ENCODE measurements at regions not wholly inside any gene's neighbourhood (a gene's known extent, or its start where the extent isn't known, plus 50 kb on each side); places are given as distances from the start of the nearest gene placed in this dataset.
"Not testable (repeated sequence)": the region's sequence is repeated elsewhere in the genome, so short reads cannot be mapped to it uniquely, and the experiment has no call there.

- not testable (repeated sequence) for DNase-seq
These were observed 731.6 kb upstream of the AUTS2 start for GRCh38 chr7:68866721-68867120.

- no peak for DNase-seq
These were observed 729.3 kb upstream of the AUTS2 start for GRCh38 chr7:68868978-68869377.

GRCh38 chr7:68873616-68874015, 724.7 kb upstream of the AUTS2 start:
- DNase-seq: no peak

DNA sequence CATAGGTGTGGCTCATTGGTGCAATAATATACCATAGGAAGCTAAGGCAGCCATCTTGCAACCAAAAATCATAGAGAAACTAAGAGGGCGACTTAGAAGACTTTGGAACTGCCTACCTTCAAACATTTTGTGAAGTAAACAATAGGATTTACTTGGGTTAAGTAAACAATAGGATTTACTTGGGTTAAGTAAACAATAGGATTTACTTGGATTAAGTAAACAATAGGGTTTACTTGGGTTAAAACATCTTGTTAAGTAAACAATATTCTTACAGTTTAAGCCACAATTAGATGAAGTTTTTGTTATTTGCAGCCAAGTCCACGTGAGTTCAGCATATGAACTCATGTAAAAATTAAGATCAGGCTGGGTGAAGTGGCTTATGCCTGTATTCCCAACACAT, 722.4 kb upstream of the AUTS2 start:
- DNase-seq: no peak

DNA sequence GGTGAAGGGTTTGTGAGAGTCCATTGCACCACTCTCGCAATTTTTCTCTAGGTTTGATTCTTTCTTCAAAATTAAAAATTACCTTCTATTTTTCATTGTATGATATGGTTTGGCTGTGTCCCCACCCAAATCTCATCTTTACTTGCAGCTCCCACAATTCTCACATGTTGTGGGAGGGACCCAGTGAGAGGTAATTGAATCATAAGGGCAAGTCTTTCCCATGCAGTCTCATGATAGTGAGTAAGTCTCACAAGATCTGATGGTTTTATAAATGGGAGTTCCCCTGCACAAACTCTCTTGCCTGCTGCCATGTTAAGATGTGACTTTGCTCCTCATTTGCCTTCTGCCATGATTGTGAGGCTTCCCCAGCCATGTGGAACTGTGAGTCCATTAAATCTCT, 711.2 kb upstream of the AUTS2 start:
- DNase-seq: not testable (repeated sequence)

GRCh38 chr7:68888971-68889385, 709.3 kb upstream of the AUTS2 start:
- no peak for DNase-seq

GRCh38 chr7:68892236-68892635, 706.0 kb upstream of the AUTS2 start:
- DNase-seq: no peak

DNA sequence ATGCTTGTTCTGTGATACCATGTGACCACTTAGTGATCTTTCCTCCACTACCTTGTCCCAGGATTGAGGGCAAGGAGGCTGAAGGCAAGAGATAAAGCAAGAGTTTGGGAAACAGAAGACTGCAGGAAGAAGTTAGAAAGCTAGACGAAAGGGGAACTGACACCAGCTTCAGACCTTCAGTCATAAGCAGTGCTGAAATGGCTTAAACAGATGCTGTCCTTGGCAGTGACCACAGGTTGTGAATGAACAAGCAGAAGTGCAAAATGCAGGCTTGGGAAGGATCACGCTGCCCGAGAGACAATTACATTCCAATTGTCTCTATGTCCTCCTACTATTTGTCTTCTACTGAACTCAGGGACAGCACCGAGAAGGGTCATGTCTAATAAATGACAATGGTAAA, 704.9 kb upstream of the AUTS2 start:
- DNase-seq: no peak

GRCh38 chr7:68899156-68899555, 699.1 kb upstream of the AUTS2 start:
- not testable (repeated sequence) for DNase-seq

DNA sequence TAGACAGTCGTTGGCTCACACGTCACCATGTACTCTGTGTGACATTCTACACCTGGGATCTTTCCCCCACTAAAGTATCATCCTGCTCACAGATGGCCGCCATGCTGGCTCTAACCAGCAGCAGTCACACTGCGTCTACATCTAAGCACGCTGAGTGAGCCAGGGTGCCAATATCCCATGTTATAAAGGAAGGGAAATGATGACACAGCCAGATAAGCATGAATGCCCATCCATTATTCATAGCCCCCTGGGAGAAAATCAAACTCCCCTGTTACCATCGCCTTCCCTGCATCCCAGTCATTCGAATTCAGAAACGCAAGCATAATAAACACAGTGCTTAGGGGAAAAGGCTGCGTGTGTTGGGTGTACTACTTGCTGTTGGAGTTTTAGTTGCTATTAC, 698.2 kb upstream of the AUTS2 start:
- DNase-seq: no peak

- no peak for DNase-seq
These were observed 693.6 kb upstream of the AUTS2 start for GRCh38 chr7:68904630-68905029.

- no peak for DNase-seq
These were observed 686.5 kb upstream of the AUTS2 start for GRCh38 chr7:68911754-68912153.

- DNase-seq: no peak
These were observed 684.3 kb upstream of the AUTS2 start for GRCh38 chr7:68914006-68914405.

DNA sequence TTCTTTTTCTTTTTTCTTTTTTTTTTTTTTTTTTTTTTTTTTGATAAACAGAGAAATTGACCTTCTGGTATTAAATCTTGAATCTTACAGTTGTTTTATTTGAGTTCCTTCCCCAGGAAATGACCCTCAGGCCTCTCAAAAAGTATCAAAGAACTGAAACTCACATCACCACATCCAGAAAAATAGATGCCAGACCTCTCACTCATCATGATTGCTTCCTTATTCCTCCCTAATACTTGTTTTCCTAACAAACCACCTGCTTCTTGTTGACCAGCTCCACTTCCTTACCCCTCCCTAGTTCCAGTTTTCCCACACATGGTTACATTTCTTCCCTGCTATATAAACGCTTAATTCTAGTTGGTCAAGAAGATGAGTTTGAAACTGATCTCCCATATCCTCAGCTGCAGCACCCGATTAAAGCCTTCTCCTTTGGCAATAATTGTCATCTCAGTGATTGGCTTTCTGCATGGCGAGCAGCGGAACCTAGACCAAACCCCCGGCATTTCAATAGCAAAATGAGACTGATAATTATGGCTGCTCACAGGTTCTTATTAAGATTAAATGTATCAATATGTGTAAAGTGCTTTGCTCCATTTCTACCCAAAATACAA, 681.1 kb upstream of the AUTS2 start:
- DNase-seq: no peak

- DNase-seq: no peak
These were observed 679.7 kb upstream of the AUTS2 start for GRCh38 chr7:68918621-68919020.

DNA sequence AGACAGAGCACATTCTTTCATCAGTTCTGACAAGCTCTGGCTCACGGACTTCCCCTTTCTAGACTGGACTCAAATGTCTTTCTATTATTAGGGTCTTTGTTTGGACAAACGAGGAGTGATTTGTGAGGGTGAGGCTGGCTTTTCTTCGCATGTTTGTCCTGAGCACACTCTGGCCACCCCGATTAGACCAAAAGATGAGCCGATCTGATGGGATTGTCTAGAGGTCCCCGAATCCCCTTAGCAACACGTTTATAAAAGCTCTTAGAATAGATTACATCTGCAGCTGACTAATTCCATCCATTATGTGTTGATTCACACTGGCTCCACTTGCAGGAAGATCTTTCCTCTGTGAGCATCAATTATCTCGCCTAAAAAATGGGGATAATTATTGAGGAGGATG, 675.4 kb upstream of the AUTS2 start:
- no peak for DNase-seq

DNA sequence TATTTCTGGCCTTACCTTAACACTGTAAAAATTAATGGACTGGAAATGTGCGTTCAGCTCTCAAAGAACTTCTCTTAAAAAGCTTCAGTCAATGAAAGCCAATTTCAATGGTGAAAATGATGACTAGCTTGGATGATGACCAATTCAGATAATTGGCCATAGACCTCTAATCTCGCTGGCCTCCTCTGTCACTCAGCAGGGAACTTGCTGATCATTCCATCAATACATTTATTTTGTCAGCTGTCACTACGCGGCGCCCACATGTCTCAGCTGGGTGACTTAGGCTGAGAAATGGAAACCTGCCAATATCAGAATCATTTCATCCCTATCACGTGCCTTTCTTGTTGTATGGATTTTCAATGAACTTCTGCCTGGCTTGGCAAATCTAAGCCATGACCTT, 673.0 kb upstream of the AUTS2 start:
- no peak for DNase-seq

DNA sequence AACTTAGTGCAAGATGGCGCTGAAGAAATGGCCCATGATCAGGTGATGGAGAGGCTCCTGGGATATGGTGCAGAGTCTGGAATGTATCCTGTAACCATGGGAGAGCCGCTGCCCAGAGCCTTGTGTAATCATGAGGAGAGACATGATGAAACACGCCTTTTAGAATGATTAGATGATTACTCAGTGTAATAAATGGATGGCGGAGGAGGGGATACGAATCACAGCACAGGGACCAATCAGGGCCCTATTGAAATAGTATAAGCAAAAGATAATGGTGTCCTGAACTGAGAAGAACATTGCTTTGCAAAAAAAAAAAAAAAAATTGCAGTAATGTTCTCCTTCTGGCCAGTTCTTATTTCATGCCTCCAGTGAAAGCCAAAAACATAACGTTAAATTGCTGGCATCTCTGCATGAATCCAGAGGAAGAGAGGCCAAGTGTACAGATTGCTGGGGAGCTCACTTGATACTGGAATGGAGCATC, 668.5 kb upstream of the AUTS2 start:
- no peak for DNase-seq

GRCh38 chr7:68936471-68937035, 661.7 kb upstream of the AUTS2 start:
- DNase-seq: no peak

DNA sequence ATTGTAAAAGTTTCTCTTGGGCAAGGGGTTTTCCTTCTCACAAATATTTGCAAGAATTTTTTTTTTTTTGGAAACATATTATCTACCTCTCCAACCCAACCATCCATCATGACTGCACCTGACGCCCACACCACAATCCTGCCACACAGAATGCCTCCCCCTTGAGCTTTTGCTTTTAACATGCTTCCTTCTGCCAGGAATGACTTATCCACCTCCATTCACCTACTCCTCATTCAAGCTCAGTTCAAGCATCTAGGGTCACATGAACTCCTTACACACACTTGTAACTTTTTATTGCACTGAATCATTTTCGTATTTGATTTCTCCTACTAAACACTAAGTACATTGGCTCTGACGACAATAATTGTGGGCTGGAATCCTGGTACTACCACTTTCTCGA, 660.1 kb upstream of the AUTS2 start:
- no peak for DNase-seq

GRCh38 chr7:68943786-68944185, 654.5 kb upstream of the AUTS2 start:
- no peak for DNase-seq

DNA sequence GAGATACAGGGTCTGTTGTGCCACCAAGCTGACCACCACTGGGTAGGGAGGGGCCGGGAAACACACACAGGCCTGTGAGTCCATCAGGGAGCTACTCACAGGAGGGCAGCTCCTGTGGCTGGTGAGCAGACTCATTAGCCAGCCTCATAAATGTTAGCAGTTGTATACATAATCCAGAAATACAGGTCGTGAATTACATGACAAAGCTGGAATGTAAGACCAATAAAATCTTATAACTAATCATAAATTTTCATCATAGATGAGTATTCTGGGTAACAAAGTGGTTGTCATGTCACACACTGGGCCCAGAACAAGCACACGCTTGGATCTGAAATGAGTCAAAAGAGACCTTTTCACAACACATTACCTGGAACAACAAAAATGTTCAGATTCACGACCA, 642.6 kb upstream of the AUTS2 start:
- DNase-seq: no peak

DNA sequence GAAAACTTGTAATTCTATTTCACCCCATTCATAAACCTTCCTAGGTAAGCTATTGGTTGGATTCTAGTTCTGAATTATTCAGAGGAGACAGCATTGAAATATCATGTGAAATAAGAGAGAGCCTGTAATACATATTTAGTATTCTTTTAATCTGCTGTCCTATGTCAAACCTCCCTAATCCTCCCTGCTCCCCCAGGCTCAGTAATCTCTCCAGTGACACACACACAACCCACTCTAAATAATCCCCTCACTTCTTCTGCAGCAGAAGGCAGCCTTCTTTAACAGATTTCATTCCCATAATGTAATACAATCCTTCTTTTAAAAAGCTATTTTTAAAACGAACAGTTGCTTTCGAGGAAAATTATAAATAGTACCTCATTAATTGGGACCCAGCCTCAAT, 639.7 kb upstream of the AUTS2 start:
- DNase-seq: no peak

DNA sequence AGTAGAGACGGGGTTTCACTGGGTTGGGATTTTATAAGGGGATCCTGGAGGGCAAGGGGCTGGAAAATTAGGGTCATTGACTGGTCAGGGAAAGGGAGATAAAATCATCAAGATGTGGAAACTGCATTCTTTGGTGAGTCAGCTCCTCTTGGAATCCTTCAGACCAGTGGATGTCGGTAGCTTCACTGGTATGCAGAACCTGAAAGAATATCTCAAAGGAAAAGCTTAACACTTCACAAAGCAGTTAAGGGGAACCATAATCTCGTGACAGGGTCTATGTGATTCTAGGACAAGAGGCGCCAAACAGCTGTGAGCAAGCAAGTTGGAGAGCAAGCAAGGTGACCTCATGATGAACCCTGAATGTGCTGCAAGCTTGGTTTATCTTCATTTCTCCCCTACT, 634.7 kb upstream of the AUTS2 start:
- DNase-seq: no peak

- DNase-seq: no peak
These were observed 634.2 kb upstream of the AUTS2 start for GRCh38 chr7:68964060-68964459.
